ENCODE measurements at regions not wholly inside any gene's neighbourhood (a gene's known extent, or its start where the extent isn't known, plus 50 kb on each side); places are given as distances from the start of the nearest gene placed in this dataset.
"Not testable (repeated sequence)": the region's sequence is repeated elsewhere in the genome, so short reads cannot be mapped to it uniquely, and the experiment has no call there.

DNA sequence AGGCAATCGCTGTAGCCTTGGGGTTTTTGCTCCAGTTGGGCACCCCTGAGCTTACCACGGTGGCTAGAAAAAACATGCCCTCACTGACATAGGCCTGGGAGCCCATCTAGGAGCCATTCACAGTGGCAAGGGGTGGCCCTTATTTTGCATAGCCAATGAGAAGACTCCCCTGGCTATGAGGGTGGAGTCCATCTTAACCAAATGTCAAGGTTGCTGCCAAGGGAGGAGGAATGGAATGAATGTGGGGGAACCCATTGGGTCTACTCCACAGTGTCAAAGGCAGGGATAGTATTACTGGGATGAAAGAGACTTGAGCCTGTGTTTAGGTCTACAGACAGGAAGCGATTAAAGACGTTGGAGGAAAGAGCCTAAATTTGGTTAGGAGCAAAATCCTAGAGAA lies 295.7 kb upstream of the PLGLB2 start:
- not testable (repeated sequence) for DNase-seq (ENCODE audit: low read depth in 4 of 4, low spot score in 2 of 4)

- DNase-seq (ENCODE audit: low read depth in 4 of 4, low spot score in 2 of 4) = not testable (repeated sequence)
These were observed 295.0 kb upstream of the PLGLB2 start for GRCh38 chr2:87452861-87453260.

DNA sequence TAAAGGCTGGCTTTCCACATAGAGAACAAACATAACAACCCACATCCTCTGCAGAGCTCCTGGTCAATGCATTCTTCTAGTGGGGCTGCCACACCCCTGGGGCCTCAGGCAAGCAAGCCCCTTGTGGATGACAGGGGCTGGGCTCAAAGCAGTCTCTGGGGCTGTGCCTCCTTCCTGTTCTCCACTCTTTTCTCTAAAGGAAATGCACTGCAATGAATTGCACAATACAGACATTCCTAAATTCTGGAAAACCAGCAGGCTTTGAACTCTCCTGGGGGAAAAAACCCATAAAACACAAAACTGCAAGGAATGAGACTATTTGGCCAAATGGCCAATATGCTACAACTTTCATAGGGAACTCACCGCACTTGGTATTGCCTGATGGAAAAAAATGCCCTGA lies 293.9 kb upstream of the PLGLB2 start:
- not testable (repeated sequence) for DNase-seq (ENCODE audit: low read depth in 4 of 4, low spot score in 2 of 4)

DNA sequence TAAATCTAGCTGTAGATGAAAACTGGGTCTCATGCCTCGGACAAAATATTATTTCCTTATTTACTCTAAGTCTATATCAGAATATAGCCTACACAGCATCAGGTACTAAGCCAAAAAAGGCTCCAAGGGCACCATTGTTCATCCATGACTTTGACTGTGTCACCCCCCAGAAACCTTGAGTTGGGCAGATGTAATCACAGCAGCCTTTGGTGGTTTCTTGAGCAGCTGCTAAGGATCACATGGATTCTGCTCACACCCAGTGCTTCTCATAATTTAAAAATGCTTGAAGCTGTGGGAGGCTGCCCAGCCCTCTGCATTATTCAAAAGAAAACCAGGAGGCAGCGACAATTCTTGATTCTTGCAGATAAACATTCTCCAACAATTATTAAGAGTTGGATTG lies 293.5 kb upstream of the PLGLB2 start:
- DNase-seq (ENCODE audit: low read depth in 4 of 4, low spot score in 2 of 4) = not testable (repeated sequence)

DNA sequence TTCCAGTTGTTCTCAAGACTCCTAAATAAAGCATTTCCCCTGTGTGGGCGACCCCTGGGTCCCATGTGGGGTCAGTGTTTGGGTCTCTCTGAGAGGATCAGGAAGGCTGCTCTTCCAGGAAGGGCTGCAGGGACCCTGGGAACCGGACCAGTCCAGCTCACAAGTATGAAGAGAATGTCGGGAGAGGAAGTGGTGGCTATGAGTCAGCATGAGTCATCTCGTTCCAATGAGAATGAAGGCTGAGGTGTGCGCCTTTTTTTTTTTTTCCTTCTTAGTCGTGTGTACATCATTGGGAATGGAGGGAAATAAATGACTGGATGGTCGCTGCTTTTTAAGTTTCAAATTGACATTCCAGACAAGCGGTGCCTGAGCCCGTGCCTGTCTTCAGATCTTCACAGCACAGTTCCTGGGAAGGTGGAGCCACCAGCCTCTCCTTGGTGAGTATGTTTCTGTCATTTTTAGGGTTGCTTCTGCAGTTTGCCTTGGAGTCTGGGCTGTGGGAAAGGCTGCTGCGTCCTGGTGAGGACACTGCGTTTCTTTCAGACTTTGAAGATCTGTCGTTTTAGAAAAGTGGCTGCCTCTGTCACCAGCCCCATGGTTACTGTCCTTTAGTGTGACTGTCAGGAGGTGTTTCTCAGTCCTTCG lies 292.6 kb upstream of the PLGLB2 start:
- not testable (repeated sequence) for DNase-seq (ENCODE audit: low read depth in 4 of 4, low spot score in 2 of 4)

DNA sequence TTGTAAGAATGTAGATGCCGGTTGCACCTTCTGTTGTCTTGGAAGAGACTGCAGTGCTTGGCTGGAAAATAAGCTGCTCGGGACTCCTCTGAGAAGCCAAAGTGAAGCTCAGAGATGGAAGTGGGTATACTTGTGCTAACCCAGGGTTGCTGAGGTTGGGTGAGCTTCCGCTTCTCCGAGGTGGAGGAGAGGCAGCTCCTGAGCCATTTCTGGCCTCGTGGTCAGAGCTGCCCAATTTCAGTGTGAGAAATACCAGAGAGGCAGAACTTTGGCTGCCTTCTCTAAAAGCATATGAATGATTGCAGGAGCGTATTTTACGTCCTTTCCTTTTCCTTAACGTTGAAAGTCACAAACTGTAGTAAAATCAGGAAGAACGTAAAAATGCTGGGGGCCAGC lies 292.0 kb upstream of the PLGLB2 start:
- not testable (repeated sequence) for DNase-seq (ENCODE audit: low read depth in 4 of 4, low spot score in 2 of 4)

GRCh38 chr2:87456477-87457128 lies 291.3 kb upstream of the PLGLB2 start:
- DNase-seq (ENCODE audit: low read depth in 4 of 4, low spot score in 2 of 4) = not testable (repeated sequence)

- DNase-seq (ENCODE audit: low read depth in 4 of 4, low spot score in 2 of 4) = not testable (repeated sequence)
These were observed 290.8 kb upstream of the PLGLB2 start for GRCh38 chr2:87457129-87457499.

GRCh38 chr2:87458938-87459337 lies 288.9 kb upstream of the PLGLB2 start:
- DNase-seq (ENCODE audit: low read depth in 4 of 4, low spot score in 2 of 4) = not testable (repeated sequence)

DNA sequence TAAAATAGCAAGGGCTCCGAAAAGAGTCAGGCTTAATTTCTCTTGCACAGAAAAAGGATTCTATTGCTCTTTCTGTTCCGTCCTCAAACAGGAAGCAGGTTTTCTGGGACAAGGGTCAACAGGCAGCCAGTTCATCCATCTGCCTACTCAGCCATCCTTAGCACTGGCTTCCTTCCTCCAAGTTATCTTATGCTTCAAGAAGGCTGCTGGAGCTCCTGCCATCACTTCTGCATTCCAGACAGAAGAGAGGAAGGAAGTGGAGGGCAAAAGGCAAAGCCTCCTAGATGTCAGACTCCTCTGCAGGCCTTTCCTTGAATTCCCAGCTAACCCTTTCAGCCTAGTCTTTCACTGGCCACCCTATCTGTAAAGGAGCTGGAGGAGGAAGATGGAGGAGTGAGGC lies 287.8 kb upstream of the PLGLB2 start:
- DNase-seq (ENCODE audit: low read depth in 4 of 4, low spot score in 2 of 4) = not testable (repeated sequence)

DNA sequence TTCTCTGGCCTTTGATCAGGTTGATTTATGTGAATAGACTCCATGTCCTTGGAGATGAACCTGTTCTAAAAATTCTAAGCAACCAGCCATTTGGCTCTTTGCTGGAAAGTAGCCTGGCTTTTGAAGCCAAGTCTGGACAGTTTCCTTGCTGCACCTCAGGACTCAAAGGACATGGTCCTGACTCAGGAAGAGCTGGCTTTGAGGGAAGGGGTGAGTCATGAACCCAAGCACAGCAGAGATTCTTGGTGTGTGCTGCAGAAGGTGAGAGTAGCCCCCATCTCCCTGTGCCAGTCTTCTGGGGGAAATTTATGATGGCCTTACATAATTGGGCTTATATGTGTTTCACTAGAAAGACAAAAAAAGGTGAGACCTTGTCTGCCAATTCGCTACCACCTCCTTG lies 287.2 kb upstream of the PLGLB2 start:
- DNase-seq (ENCODE audit: low read depth in 4 of 4, low spot score in 2 of 4) = not testable (repeated sequence)

- not testable (repeated sequence) for DNase-seq (ENCODE audit: low read depth in 4 of 4, low spot score in 2 of 4)
These were observed 286.2 kb upstream of the PLGLB2 start for GRCh38 chr2:87461671-87462070.

GRCh38 chr2:87464219-87464618 lies 283.7 kb upstream of the PLGLB2 start:
- not testable (repeated sequence) for DNase-seq (ENCODE audit: low read depth in 4 of 4, low spot score in 2 of 4)

GRCh38 chr2:87465730-87466129 lies 282.2 kb upstream of the PLGLB2 start:
- DNase-seq (ENCODE audit: low read depth in 4 of 4, low spot score in 2 of 4) = not testable (repeated sequence)

DNA sequence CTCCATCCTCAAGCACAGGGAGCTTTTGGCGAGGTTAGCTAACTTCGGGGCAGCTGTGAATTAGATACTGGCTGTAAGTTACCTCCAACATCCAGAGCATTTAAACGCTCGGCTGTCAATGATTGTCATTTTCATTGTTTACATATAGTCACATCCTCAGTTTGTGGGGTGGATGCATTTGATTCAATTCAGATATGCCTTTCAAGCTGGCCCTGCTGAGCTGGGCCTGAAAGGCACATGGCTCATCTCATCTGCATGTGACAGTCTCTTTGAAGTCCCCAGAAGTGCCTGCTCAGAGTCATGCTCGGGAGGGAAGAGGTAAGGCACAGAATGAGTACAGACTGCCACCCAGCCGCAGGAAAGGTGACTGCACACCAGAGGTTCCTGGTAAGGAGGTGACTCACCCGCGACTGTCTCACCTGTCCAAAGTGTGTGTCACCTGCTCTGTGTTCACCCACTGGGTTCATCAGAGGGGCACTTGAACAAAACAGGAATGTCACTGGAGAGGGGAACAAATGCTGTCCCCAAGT lies 281.2 kb upstream of the PLGLB2 start:
- DNase-seq (ENCODE audit: low read depth in 4 of 4, low spot score in 2 of 4) = not testable (repeated sequence)

DNA sequence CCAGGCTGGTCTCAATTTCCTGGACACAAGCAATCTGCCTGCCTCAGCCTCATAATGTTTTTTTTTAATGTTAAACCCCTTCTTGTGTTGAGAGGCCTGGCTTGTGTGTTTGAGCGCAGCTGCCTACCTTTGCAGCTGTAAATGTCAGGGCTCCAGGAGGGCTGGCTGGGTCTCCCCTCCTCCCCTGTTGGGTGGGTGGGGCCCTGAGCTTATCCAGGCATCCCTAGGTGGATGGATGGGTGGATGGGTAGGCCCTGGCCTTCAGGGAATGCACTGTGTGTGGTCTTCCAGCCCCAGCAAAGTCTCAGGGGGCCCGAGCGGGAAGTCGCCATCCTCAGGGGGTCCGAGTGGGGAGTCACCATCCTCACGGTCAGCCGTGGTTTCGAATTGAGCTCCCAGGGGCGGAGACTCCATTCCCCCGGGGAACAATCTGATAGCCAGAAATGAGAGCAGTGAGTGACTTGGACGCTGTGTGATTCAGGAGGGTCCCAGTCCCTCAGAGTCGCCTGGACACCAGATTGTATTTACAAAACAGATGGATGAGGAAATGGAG lies 279.4 kb upstream of the PLGLB2 start:
- DNase-seq (ENCODE audit: low read depth in 4 of 4, low spot score in 2 of 4) = not testable (repeated sequence)

DNA sequence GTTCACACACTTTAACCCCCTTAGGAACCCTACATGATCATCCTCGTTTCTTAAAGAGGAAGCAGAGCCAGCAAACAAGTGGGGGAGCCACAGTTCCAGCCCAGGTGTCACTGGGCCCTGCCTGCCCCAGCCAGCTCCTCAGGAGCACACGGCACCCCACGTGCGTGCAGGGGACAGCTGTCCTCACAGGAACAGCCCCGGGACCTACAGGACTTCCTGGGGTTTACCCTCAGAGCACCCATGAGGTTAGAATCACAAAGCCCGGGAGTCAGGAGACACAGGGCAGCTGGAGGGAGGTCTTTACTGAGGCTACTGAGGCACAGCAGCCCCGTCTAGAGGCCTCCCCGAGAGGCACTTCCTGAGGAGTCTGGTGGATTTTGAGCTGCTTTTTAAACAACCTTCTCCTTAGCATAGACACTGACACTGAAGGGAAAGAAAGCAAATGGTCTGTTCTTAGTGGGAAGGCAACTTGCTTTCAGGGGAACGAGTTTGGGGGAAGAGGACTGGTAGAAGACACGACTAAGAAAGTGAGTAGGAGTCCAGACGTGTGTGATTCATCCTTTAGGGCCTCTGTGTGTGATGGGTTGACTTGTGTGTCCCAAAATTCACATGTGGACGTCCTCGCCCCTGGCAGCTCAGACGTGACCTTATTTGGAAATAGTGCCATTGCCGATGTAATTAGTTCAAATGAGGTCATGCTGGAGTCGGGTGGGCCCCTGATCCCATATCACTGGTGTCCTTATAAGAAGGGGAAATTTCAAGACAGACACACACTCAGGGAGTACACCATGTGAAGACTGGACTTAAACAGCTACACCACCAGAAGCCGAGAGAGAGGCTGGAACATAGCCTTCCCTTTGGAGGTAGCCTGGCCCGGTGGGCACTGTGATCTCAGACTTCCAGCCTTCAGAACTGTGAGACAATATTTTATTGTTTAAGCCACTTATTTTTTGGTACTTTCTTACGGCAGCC lies 278.4 kb upstream of the PLGLB2 start:
- not testable (repeated sequence) for DNase-seq (ENCODE audit: low read depth in 4 of 4, low spot score in 2 of 4)

DNA sequence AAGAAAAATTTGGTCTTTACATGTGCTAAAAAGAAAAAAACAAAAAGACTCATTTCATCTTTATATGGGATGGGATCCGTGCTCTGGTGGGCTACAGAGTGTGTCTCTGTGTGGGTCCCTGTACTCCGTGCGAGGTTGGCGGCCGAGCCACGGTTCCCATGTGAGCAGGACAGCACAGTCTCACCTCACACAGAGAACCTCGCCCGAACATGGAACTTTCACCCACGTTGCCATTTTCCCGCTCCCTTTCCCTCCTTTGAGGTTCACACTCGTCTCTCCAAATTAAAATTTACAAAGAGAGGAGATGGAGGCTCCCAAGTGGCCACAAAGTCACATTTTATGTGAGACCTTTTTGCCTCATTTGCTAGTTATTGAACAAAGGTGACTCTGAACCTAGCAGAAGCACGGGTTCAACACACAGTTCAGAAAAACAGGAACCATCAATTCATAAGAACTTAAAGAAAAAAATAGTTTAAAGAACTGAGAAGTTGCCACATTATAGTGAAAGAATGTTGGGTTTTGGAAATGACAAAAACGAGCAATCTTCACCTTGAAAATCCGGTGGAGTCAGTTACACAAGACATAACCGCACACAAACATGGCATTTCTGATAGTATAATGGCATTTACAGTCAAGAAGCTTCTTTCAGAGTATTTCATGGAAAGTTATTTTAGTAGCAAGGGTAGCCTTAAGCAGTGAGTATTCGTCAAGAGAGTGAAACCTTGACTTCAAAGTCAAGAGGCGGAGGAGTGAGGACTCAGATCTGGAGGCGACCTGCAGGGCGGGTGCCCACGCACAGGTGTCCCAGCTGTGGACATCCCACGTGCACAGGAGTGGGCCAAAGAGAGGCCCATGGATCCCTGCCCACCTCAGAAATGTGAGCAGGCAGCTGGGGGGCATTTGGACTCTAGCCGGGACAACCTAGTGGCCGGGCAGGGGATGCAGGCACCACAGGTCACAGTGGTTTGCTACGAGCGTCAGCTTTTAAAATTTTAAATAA lies 277.2 kb upstream of the PLGLB2 start:
- not testable (repeated sequence) for DNase-seq (ENCODE audit: low read depth in 4 of 4, low spot score in 2 of 4)

GRCh38 chr2:87471478-87471877 lies 276.4 kb upstream of the PLGLB2 start:
- not testable (repeated sequence) for DNase-seq (ENCODE audit: low read depth in 4 of 4, low spot score in 2 of 4)

All from left renal cortex interstitium (tissue), 4 donors.